Astrocyte of the cerebellum (primary cell): ENCODE measurements at regions not wholly inside any gene's neighbourhood (a gene's known extent, or its start where the extent isn't known, plus 50 kb on each side); places are given as distances from the start of the nearest gene placed in this dataset.

ENCODE experiments used
- DNase-seq: peaks from one replicate; pipeline ENCODE4 v3.0.0-alpha.2; 2011; ENCODE audit warnings: low read depth
- H3K4me3 ChIP-seq: 2 replicates; pipeline ENCODE4 v1.5.1; 2011; ENCODE audit warnings: mild to moderate bottlenecking, low read depth, low read length, moderate library complexity
- CTCF ChIP-seq: IDR thresholded peaks from 2 replicates; pipeline ENCODE4 v1.5.1; 2012; ENCODE audit warnings: low read length, low read depth, moderate library complexity, mild to moderate bottlenecking; ENCODE audit errors: missing control alignments
- in situ Hi-C: cut with HindIII; loops from 2 replicates; pipeline ENCODE4 v1.10.0; 2017; ENCODE audit warnings: low sequenced_read_pairs

- H3K4me3 ChIP-seq: no peak overlapping the region
- no peak for DNase-seq
- in situ Hi-C loops: no loop called here
- no peak for TF ChIP-seq CTCF
Measured at GRCh38 chr10:62534031-62534430, 159.9 kb downstream of the ZNF365 start.

GRCh38 chr10:62538606-62539005, 164.4 kb downstream of the ZNF365 start:
- in situ Hi-C loops: no loop called here
- no peak overlapping the region for H3K4me3 ChIP-seq
- no peak for DNase-seq
- TF ChIP-seq CTCF: no peak

GRCh38 chr10:62540389-62540788, 166.2 kb downstream of the ZNF365 start:
- no peak for TF ChIP-seq CTCF
- no peak for DNase-seq
- in situ Hi-C loops: no loop called here
- no peak overlapping the region for H3K4me3 ChIP-seq

- no peak for DNase-seq
- H3K4me3 ChIP-seq: no peak overlapping the region
- no peak for TF ChIP-seq CTCF
- in situ Hi-C loops: no loop called here
Measured at GRCh38 chr10:62541811-62542210, 167.6 kb downstream of the ZNF365 start.

- DNase-seq: no peak
- no peak overlapping the region for H3K4me3 ChIP-seq
- in situ Hi-C loops: no loop called here
- no peak for TF ChIP-seq CTCF
Measured at GRCh38 chr10:62543571-62544355, 169.6 kb downstream of the ZNF365 start.

- in situ Hi-C loops: no loop called here
- no peak for DNase-seq
- TF ChIP-seq CTCF: no peak
- no peak overlapping the region for H3K4me3 ChIP-seq
Measured at GRCh38 chr10:62545160-62546066, 171.2 kb downstream of the ZNF365 start.
